Spleen (tissue), 11 donors: ENCODE measurements at regions not wholly inside any gene's neighbourhood (a gene's known extent, or its start where the extent isn't known, plus 50 kb on each side); places are given as distances from the start of the nearest gene placed in this dataset.

Experiments used
- DNase-seq: peaks from one replicate; pipeline ENCODE4 v3.0.0-alpha.2; 2020
- H3K27ac ChIP-seq, 8 donors: fragments of 200-600 bp; sonication (generic) in 7 of 8; 1 replicate in 4 of 8; 2 replicates in 4 of 8; pipeline versions ENCODE4 v1.5.0 to v1.8.0; 2016 to 2021; ENCODE audit warnings: inconsistent platforms in 4 of 8, mild to moderate bottlenecking in 4 of 8, moderate library complexity in 1 of 8
- H3K27me3 ChIP-seq, 7 donors: fragments of 200-600 bp; sonication (generic) in 6 of 7; replicated peaks in 1 of 7; 1 replicate in 4 of 7; 2 replicates in 3 of 7; pipeline versions ENCODE4 v1.5.0 to v1.8.0; 2016 to 2021; ENCODE audit warnings: inconsistent platforms in 3 of 7, mild to moderate bottlenecking in 1 of 7
- H3K36me3 ChIP-seq, 6 donors: fragments of 200-600 bp; sonication (generic) in 5 of 6; 1 replicate in 4 of 6; 2 replicates in 2 of 6; pipeline versions ENCODE4 v1.5.0 to v1.8.0; 2016 to 2021; ENCODE audit warnings: inconsistent platforms in 2 of 6
- H3K4me1 ChIP-seq, 6 donors: fragments of 200-600 bp; sonication (generic) in 5 of 6; 1 replicate in 3 of 6; 2 replicates in 3 of 6; pipeline versions ENCODE4 v1.5.0 to v1.8.0; 2016 to 2021; ENCODE audit warnings: inconsistent platforms in 3 of 6
- H3K4me3 ChIP-seq, 8 donors: fragments of 200-600 bp; sonication (generic) in 7 of 8; 1 replicate in 4 of 8; 2 replicates in 4 of 8; pipeline versions ENCODE4 v1.5.0 to v1.8.0; 2016 to 2021; ENCODE audit warnings: inconsistent platforms in 4 of 8, mild to moderate bottlenecking in 4 of 8, moderate library complexity in 2 of 8
- H3K9me3 ChIP-seq, 8 donors: fragments of 200-600 bp; sonication (generic) in 7 of 8; 1 replicate in 4 of 8; 2 replicates in 4 of 8; pipeline versions ENCODE4 v1.5.0 to v1.8.0; 2016 to 2021; ENCODE audit warnings: inconsistent platforms in 4 of 8
- CTCF ChIP-seq, 11 experiments: fragments of 200-600 bp in 7 of 11; fragments of 450-650 bp in 4 of 11; sonication (generic) in 4 of 11; IDR thresholded peaks in 8 of 11; conservative IDR thresholded peaks in 3 of 11; 1 replicate in 7 of 11; 2 replicates in 4 of 11; pipeline versions ENCODE4 v1.4.0 to v1.8.0; 2016 to 2021; ENCODE audit warnings: antibody characterized with exemption in 11 of 11, inconsistent platforms in 4 of 11, mild to moderate bottlenecking in 1 of 11
- POLR2A ChIP-seq, 3 donors: fragments of 450-650 bp; IDR thresholded peaks; one replicate each; pipeline ENCODE4 v1.5.1; 2017; ENCODE audit warnings: antibody characterized with exemption in 3 of 3, mild to moderate bottlenecking in 1 of 3
- POLR2AphosphoS5 ChIP-seq, 3 donors: sonication (generic); formaldehyde crosslinking; IDR thresholded peaks; one replicate each; pipeline ENCODE4 v1.5.1; 2017; ENCODE audit warnings: antibody characterized with exemption in 3 of 3
- WGBS, 5 donors: extraction: QIAGEN DNeasy Blood & Tissue Kit in 3 of 5; methylation state at CpG; one replicate each; pipeline versions ENCODE4 v1.1.5 to v1.1.7; 2013 to 2018; 5-methylcytosine and 5-hydroxymethylcytosine counted together
- intact Hi-C: fragments of 100-400 bp; cut with DNase I; formaldehyde crosslinking; loops from one replicate; pipeline ENCODE4 v1.15.0; 2023; ENCODE audit warnings: low total_unique reads
- donor health status: healthy with polysubstance abuse.
- donor health status: DM: no; HTN: no; CAD: no; lungs with moderate emphysema.
- donor health status: DM: no; HTN: no; CAD: no.
- donor health status: Bipolar disorder and iron deficiency.
- donor health status: healthy.
- donor health status: DM: no; HTN: no; CAD: no.
- donor health status: DM: yes; HTN: yes; CAD: no.

GRCh38 chr20:11697646-11698045 lies 220.0 kb upstream of the BTBD3 start:
- no peak for DNase-seq
- 87 to 100% (median 90%) methylated on average over 1 of the region's 1 CpG for WGBS, 5 donors
- Histone ChIP-seq H3K27ac (no peak overlapping the region), H3K4me3 (no peak overlapping the region), H3K36me3 (no peaks in the 10 kb centered on the region), H3K9me3 (peaks cover 0 to 13% (median 0%) of the 10 kb centered on the region in 8 donors), H3K4me1 (no peaks in the 10 kb centered on the region), H3K27me3 (no peaks in the 10 kb centered on the region)
- no peak for TF ChIP-seq POLR2A (IDR thresholded peaks at IDR 0.05)
- TF ChIP-seq POLR2AphosphoS5 (IDR thresholded peaks at IDR 0.05), result no peak
- TF ChIP-seq CTCF (IDR thresholded peaks at IDR 0.05 in 8 of 11, conservative IDR thresholded peaks at IDR 0.05 in 3 of 11), result no peak
- intact Hi-C loops, result no loop called here

GRCh38 chr20:11698124-11698523 lies 219.6 kb upstream of the BTBD3 start:
- H3K9me3 ChIP-seq, result peaks cover 0 to 13% (median 0%) of the 10 kb centered on the region in 8 donors
- no peak overlapping the region for H3K4me3 ChIP-seq
- no peaks in the 10 kb centered on the region for H3K36me3 ChIP-seq
- intact Hi-C loops, result no loop called here
- H3K27ac ChIP-seq, result no peak overlapping the region
- TF ChIP-seq CTCF (IDR thresholded peaks at IDR 0.05 in 8 of 11, conservative IDR thresholded peaks at IDR 0.05 in 3 of 11) (no peak), POLR2A (IDR thresholded peaks at IDR 0.05) (no peak), POLR2AphosphoS5 (IDR thresholded peaks at IDR 0.05) (no peak)
- DNase-seq, result no peak
- no peaks in the 10 kb centered on the region for H3K4me1 ChIP-seq
- no peaks in the 10 kb centered on the region for H3K27me3 ChIP-seq

GRCh38 chr20:11700831-11701230 lies 216.9 kb upstream of the BTBD3 start:
- WGBS, 5 donors, result 24 to 43% (median 30%) methylated on average over 5 of the region's 5 CpGs
- intact Hi-C loops, result no loop called here

More at GRCh38 chr20:11700831-11701230, 216.9 kb upstream of the BTBD3 start:
- Histone ChIP-seq H3K27ac (no peak overlapping the region), H3K4me3 (no peak overlapping the region), H3K27me3 (no peaks in the 10 kb centered on the region), H3K36me3 (no peaks in the 10 kb centered on the region), H3K4me1 (no peaks in the 10 kb centered on the region), H3K9me3 (peaks cover 0 to 14% (median 0%) of the 10 kb centered on the region in 8 donors)
- no peak for DNase-seq
- no peak for TF ChIP-seq POLR2A (IDR thresholded peaks at IDR 0.05)
- TF ChIP-seq POLR2AphosphoS5 (IDR thresholded peaks at IDR 0.05), result no peak
- TF ChIP-seq CTCF (IDR thresholded peaks at IDR 0.05 in 8 of 11, conservative IDR thresholded peaks at IDR 0.05 in 3 of 11), result no peak
